ENCODE measurements at regions not wholly inside any gene's neighbourhood (a gene's known extent, or its start where the extent isn't known, plus 50 kb on each side); places are given as distances from the start of the nearest gene placed in this dataset.

- no peak for DNase-seq
- no peak for TF ChIP-seq CTCF (IDR thresholded peaks at IDR 0.05; ENCODE audit: borderline replicate concordance, extremely low read depth, insufficient read depth)
- Histone ChIP-seq H3K4me1 (ENCODE audit: control insufficient read depth in 2 of 3, insufficient read depth in 2 of 3, low read depth in 1 of 3, low read length in 3 of 3) (no peaks in the 10 kb centered on the region), H3K36me3 (ENCODE audit: control insufficient read depth in 2 of 3, insufficient read depth in 3 of 3, low read length in 3 of 3) (no peaks in the 10 kb centered on the region), H3K9me3 (ENCODE audit: control insufficient read depth in 2 of 3, insufficient read depth in 1 of 3, low read length in 3 of 3) (no peaks in the 10 kb centered on the region), H3K4me3 (ENCODE audit: low read length in 3 of 3) (no peak overlapping the region), H3K9ac (ENCODE audit: low read length in 3 of 3) (no peak overlapping the region), H3K27ac (ENCODE audit: low read depth in 2 of 2, low read length in 2 of 2) (no peak overlapping the region), H3K27me3 (ENCODE audit: control insufficient read depth, insufficient read depth, low read length) (no peaks in the 10 kb centered on the region)
- intact Hi-C loops (cut with DNase I) = no loop called here
- no peak for FAIRE-seq
These were observed 789.3 kb downstream of the TMTC2 start for GRCh38 chr12:83476006-83476405.

GRCh38 chr12:83474369-83474768, 787.7 kb downstream of the TMTC2 start:
- no peaks in the 10 kb centered on the region for H3K4me1 ChIP-seq (ENCODE audit: control insufficient read depth in 2 of 3, insufficient read depth in 2 of 3, low read depth in 1 of 3, low read length in 3 of 3)
- H3K27ac ChIP-seq (ENCODE audit: low read depth in 2 of 2, low read length in 2 of 2) = no peak overlapping the region
- FAIRE-seq (no peak), DNase-seq (no peak)
- no peaks in the 10 kb centered on the region for H3K36me3 ChIP-seq (ENCODE audit: control insufficient read depth in 2 of 3, insufficient read depth in 3 of 3, low read length in 3 of 3)
- no peaks in the 10 kb centered on the region for H3K27me3 ChIP-seq (ENCODE audit: control insufficient read depth, insufficient read depth, low read length)
- TF ChIP-seq CTCF (IDR thresholded peaks at IDR 0.05; ENCODE audit: borderline replicate concordance, extremely low read depth, insufficient read depth) = no peak
- intact Hi-C loops (cut with DNase I) = no loop called here
- H3K4me3 ChIP-seq (ENCODE audit: low read length in 3 of 3) = no peak overlapping the region
- no peaks in the 10 kb centered on the region for H3K9me3 ChIP-seq (ENCODE audit: control insufficient read depth in 2 of 3, insufficient read depth in 1 of 3, low read length in 3 of 3)
- H3K9ac ChIP-seq (ENCODE audit: low read length in 3 of 3) = no peak overlapping the region

GRCh38 chr12:83473408-83474095, 786.8 kb downstream of the TMTC2 start:
- H3K27ac ChIP-seq (ENCODE audit: low read depth in 2 of 2, low read length in 2 of 2) = no peak overlapping the region
- FAIRE-seq = no peak
- no peak for TF ChIP-seq CTCF (IDR thresholded peaks at IDR 0.05; ENCODE audit: borderline replicate concordance, extremely low read depth, insufficient read depth)
- H3K9me3 ChIP-seq (ENCODE audit: control insufficient read depth in 2 of 3, insufficient read depth in 1 of 3, low read length in 3 of 3) = no peaks in the 10 kb centered on the region
- DNase-seq = peak in 1 of 5 donors; percentile 13
- H3K4me1 ChIP-seq (ENCODE audit: control insufficient read depth in 2 of 3, insufficient read depth in 2 of 3, low read depth in 1 of 3, low read length in 3 of 3) = no peaks in the 10 kb centered on the region
- H3K27me3 ChIP-seq (ENCODE audit: control insufficient read depth, insufficient read depth, low read length) = no peaks in the 10 kb centered on the region
- H3K36me3 ChIP-seq (ENCODE audit: control insufficient read depth in 2 of 3, insufficient read depth in 3 of 3, low read length in 3 of 3) = no peaks in the 10 kb centered on the region
- H3K9ac ChIP-seq (ENCODE audit: low read length in 3 of 3) = no peak overlapping the region
- H3K4me3 ChIP-seq (ENCODE audit: low read length in 3 of 3) = peak overlapping the region in 2 of 3 donors; percentile 14 to 29
- intact Hi-C loops (cut with DNase I) = no loop called here

GRCh38 chr12:83472772-83473171, 786.1 kb downstream of the TMTC2 start:
- no peaks in the 10 kb centered on the region for H3K27me3 ChIP-seq (ENCODE audit: control insufficient read depth, insufficient read depth, low read length)
- no peaks in the 10 kb centered on the region for H3K4me1 ChIP-seq (ENCODE audit: control insufficient read depth in 2 of 3, insufficient read depth in 2 of 3, low read depth in 1 of 3, low read length in 3 of 3)
- intact Hi-C loops (cut with DNase I) = no loop called here
- FAIRE-seq = no peak
- no peak overlapping the region for H3K27ac ChIP-seq (ENCODE audit: low read depth in 2 of 2, low read length in 2 of 2)
- no peak for DNase-seq
- no peaks in the 10 kb centered on the region for H3K9me3 ChIP-seq (ENCODE audit: control insufficient read depth in 2 of 3, insufficient read depth in 1 of 3, low read length in 3 of 3)
- H3K4me3 ChIP-seq (ENCODE audit: low read length in 3 of 3) = no peak overlapping the region
- H3K36me3 ChIP-seq (ENCODE audit: control insufficient read depth in 2 of 3, insufficient read depth in 3 of 3, low read length in 3 of 3) = no peaks in the 10 kb centered on the region
- no peak overlapping the region for H3K9ac ChIP-seq (ENCODE audit: low read length in 3 of 3)
- TF ChIP-seq CTCF (IDR thresholded peaks at IDR 0.05; ENCODE audit: borderline replicate concordance, extremely low read depth, insufficient read depth) = no peak
